NOMO-1 treated with dmso at 0.1 percent for 144 hours (cell line): ENCODE measurements at regions not wholly inside any gene's neighbourhood (a gene's known extent, or its start where the extent isn't known, plus 50 kb on each side); places are given as distances from the start of the nearest gene placed in this dataset.

Experiments
- DNase-seq: peaks from one replicate; lab custom pipeline; 2025; ENCODE audit not compliant: unreplicated experiment; lab: John Stamatoyannopoulos, UW

- DNase-seq: no peak
Observed at GRCh38 chr13:104326523-104326922, 1260.3 kb upstream of the SLC10A2 start.

GRCh38 chr13:104321756-104322155 is 1255.5 kb upstream of the SLC10A2 start:
- no peak for DNase-seq

- DNase-seq: no peak
Observed at GRCh38 chr13:104320446-104320845, 1254.2 kb upstream of the SLC10A2 start.

GRCh38 chr13:104318121-104318520 is 1251.9 kb upstream of the SLC10A2 start:
- DNase-seq: no peak

GRCh38 chr13:104315606-104316005 is 1249.4 kb upstream of the SLC10A2 start:
- no peak for DNase-seq

GRCh38 chr13:104314926-104315535 is 1248.8 kb upstream of the SLC10A2 start:
- DNase-seq: no peak

GRCh38 chr13:104314321-104314720 is 1248.1 kb upstream of the SLC10A2 start:
- DNase-seq: no peak

GRCh38 chr13:104310861-104311260 is 1244.6 kb upstream of the SLC10A2 start:
- DNase-seq: no peak

- DNase-seq: no peak
Observed at GRCh38 chr13:104309431-104309830, 1243.2 kb upstream of the SLC10A2 start.

GRCh38 chr13:104301171-104301975 is 1235.2 kb upstream of the SLC10A2 start:
- DNase-seq: no peak

- no peak for DNase-seq
Observed at GRCh38 chr13:104297075-104297474, 1230.9 kb upstream of the SLC10A2 start.

GRCh38 chr13:104296286-104296685 is 1230.1 kb upstream of the SLC10A2 start:
- DNase-seq: no peak

GRCh38 chr13:104295537-104295936 is 1229.3 kb upstream of the SLC10A2 start:
- no peak for DNase-seq

GRCh38 chr13:104289400-104289799 is 1223.2 kb upstream of the SLC10A2 start:
- no peak for DNase-seq

- DNase-seq: no peak
Observed at GRCh38 chr13:104288496-104288895, 1222.3 kb upstream of the SLC10A2 start.

- no peak for DNase-seq
Observed at GRCh38 chr13:104286566-104287290, 1220.5 kb upstream of the SLC10A2 start.

- DNase-seq: no peak
Observed at GRCh38 chr13:104281910-104282309, 1215.7 kb upstream of the SLC10A2 start.

GRCh38 chr13:104270731-104271130 is 1204.5 kb upstream of the SLC10A2 start:
- DNase-seq: no peak

- DNase-seq: no peak
Observed at GRCh38 chr13:104267206-104267811, 1201.1 kb upstream of the SLC10A2 start.

- DNase-seq: no peak
Observed at GRCh38 chr13:104256701-104257100, 1190.5 kb upstream of the SLC10A2 start.

GRCh38 chr13:104253063-104253680 is 1187.0 kb upstream of the SLC10A2 start:
- DNase-seq: no peak
